Mammary epithelial cell (primary cell): ENCODE measurements at regions not wholly inside any gene's neighbourhood (a gene's known extent, or its start where the extent isn't known, plus 50 kb on each side); places are given as distances from the start of the nearest gene placed in this dataset.

Source experiments
- CTCF ChIP-seq, 2 donors: IDR thresholded peaks in 1 of 2; conservative IDR thresholded peaks in 1 of 2; 2 replicates each; pipeline ENCODE4 v1.5.1; 2011 to 2012; ENCODE audit warnings: inconsistent platforms in 2 of 2, low read length in 2 of 2, mild to moderate bottlenecking in 2 of 2, control low read depth in 1 of 2, low read depth in 1 of 2; ENCODE audit not compliant: insufficient read depth in 1 of 2; ENCODE audit errors: extremely low read depth in 1 of 2
- EZH2 ChIP-seq: IDR thresholded peaks from 2 replicates; pipeline ENCODE4 v1.6.1; 2012; ENCODE audit warnings: low read length, inconsistent platforms, borderline replicate concordance

DNA sequence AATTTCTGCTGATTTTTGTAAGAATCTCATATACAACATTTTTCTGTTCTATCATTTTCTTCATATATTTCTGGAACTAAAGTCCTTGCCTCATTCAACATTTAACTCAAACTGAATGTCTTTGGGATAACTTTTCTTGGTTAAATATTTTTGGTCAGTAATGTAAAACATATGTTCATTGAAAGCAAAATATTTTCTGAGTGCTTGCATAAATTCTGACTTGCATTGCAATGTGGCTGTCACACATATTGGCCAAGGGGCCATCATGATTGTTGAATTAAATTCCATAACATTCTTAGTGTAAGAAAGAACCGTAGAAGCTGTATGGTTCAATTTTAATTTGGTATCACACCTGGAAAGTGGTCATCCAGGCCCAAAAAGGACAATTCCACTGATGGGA lies 369.4 kb downstream of the GALC start:
- no peak for TF ChIP-seq CTCF (conservative IDR thresholded peaks at IDR 0.05 in 1 of 2, IDR thresholded peaks at IDR 0.05 in 1 of 2; ENCODE audit: extremely low read depth in 1 of 2, insufficient read depth in 1 of 2, low read depth in 1 of 2, low read length in 2 of 2)
- TF ChIP-seq EZH2: no peak
